PC-9 (cell line): ENCODE measurements at regions not wholly inside any gene's neighbourhood (a gene's known extent, or its start where the extent isn't known, plus 50 kb on each side); places are given as distances from the start of the nearest gene placed in this dataset.
"Not testable (repeated sequence)": the region's sequence is repeated elsewhere in the genome, so short reads cannot be mapped to it uniquely, and the experiment has no call there.

ENCODE experiments used
- EZH2 ChIP-seq: fragments of 200-600 bp; sonication (generic); IDR thresholded peaks from 2 replicates; pipeline ENCODE4 v1.8.0; 2017; ENCODE audit warnings: antibody characterized with exemption, low read depth
- TF ChIP-seq, protein P1 (sequence below): fragments of 200-600 bp; sonication (generic); conservative IDR thresholded peaks from 2 replicates; pipeline ENCODE4 v1.6.1; 2017; ENCODE audit warnings: mixed run types, antibody characterized with exemption, mild to moderate bottlenecking, moderate library complexity

DNA sequence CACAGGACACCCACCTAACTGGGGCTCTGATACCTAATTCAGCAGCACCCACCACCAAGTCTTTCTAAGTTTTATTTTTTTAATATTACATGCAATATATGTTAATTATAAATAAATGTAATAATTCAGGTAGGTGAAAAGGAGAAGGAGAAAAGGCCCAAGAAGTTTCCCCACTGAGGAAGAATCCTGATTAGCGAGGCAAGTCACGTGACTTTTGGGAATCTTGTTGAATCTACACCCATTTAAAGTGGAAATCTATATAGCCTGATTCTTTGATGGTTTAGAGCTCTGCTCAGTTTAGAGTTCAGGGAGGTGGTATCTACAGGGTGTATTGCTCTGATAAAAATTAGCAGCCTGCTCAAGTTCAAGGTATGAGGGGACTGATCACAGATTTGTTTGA is 947.1 kb upstream of the DEFB115 start:
- TF ChIP-seq, protein P1, sequence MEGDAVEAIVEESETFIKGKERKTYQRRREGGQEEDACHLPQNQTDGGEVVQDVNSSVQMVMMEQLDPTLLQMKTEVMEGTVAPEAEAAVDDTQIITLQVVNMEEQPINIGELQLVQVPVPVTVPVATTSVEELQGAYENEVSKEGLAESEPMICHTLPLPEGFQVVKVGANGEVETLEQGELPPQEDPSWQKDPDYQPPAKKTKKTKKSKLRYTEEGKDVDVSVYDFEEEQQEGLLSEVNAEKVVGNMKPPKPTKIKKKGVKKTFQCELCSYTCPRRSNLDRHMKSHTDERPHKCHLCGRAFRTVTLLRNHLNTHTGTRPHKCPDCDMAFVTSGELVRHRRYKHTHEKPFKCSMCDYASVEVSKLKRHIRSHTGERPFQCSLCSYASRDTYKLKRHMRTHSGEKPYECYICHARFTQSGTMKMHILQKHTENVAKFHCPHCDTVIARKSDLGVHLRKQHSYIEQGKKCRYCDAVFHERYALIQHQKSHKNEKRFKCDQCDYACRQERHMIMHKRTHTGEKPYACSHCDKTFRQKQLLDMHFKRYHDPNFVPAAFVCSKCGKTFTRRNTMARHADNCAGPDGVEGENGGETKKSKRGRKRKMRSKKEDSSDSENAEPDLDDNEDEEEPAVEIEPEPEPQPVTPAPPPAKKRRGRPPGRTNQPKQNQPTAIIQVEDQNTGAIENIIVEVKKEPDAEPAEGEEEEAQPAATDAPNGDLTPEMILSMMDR: not testable (repeated sequence)
- not testable (repeated sequence) for TF ChIP-seq EZH2
